ENCODE measurements at regions not wholly inside any gene's neighbourhood (a gene's known extent, or its start where the extent isn't known, plus 50 kb on each side); places are given as distances from the start of the nearest gene placed in this dataset.

GRCh38 chr1:56034222-56034621 is 545.1 kb downstream of the PLPP3 start:
- DNase-seq (ENCODE audit: low read depth) = peak; percentile 68

DNA sequence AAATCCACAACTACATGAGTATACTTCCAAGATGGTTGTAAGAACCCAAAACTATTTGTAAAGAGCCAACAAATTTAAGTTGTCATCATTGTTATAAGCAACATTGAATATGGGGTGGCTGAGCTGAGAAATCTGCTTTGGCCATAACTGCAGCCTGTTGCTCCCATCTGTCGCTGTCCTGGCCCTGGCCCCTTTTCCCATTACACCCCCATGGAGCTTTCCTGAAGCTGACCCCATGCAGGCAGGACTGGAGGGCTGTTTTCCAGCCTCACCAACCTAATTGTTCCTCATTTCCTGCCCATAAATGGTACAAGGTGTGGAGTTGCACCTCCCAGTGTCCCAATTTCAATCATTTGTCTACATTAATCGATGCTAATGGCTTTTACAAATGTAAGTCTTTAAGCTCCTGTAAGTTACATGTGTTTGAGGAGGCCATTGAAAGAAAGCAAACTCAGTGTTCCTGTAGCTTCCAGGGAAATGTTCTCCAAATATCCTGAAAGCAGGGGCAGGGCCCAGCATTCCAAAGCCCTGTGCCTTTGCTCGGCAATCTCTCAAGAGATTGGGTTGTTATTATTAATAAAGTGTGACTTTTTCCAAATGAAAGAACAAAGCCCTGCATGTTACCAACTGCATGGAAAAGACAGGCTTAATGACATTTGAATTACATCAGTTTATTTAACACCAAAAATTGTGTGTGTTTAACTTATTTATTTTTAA is 545.9 kb downstream of the PLPP3 start:
- DNase-seq (ENCODE audit: low read depth) = no peak

GRCh38 chr1:56032096-56032676 is 547.2 kb downstream of the PLPP3 start:
- no peak for DNase-seq (ENCODE audit: low read depth)

DNA sequence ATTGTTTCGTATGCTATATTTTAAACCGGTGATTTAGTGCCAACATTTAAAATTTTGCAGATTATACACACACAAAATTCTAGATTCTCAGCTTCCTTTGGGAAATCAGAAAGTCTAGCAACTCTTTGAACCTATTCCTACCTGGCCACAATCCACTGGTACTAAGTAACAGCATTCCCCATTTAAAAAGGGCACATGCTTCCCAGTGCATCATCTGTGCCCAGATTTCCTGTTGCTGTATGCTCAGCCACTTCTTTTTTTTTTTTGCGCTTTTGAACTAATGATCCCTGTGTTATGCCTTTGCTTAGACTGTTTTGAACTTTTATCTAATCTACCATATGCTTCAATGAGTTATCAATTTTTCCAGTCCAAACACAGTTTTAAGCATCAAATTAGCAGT is 548.4 kb downstream of the PLPP3 start:
- no peak for DNase-seq (ENCODE audit: low read depth)

DNA sequence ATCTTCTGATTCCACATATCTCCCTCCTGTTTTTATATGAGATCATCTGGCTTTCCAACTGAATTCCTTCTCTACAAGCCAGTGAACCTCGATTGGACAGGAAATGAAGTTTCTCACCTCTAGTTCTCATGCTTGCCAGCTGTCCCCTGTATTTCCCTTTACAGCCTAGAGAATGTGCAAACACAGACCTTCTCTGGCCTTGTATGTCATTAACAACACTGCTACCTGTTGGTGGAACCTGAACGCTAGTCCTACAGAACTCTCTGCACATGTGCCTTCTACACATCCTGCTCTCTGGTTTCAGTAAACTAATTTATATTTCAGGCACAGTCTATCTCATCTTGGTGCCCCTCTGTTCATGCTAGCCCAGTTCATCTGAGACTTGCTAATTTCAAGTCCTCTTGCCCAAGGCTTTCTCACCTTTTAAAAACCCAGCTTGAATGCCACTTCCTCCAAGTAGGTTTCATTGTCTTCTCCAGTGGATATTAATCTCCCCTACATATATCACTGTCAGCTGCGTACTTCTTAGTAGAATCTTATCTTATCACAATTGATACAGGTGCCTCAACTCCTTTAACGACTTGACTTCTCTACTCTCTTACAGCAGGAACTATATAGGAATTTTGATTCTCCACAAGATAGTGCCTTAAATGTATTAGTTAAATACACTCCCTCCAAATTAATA is 549.9 kb downstream of the PLPP3 start:
- no peak for DNase-seq (ENCODE audit: low read depth)

- no peak for DNase-seq (ENCODE audit: low read depth)
These were observed 550.5 kb downstream of the PLPP3 start for GRCh38 chr1:56028911-56029310.

DNA sequence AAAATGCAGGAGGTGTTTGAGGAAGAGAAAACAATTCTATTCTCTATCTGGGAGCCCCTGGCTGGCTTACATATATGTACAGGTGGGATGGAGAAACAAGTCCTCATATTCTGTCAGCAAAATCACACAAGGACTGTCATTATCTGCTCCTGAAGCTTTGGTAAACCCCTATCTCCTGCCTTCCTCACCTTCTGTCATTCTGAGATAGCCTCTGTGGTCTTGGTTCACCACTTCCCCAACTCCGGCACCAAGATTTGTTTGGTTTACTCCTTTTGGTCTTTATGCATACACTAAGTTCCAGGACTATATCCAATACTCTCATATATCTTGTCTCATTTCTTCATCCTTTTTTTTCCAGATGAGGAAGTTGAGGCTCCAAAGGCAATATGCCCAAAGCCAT is 551.1 kb downstream of the PLPP3 start:
- no peak for DNase-seq (ENCODE audit: low read depth)

DNA sequence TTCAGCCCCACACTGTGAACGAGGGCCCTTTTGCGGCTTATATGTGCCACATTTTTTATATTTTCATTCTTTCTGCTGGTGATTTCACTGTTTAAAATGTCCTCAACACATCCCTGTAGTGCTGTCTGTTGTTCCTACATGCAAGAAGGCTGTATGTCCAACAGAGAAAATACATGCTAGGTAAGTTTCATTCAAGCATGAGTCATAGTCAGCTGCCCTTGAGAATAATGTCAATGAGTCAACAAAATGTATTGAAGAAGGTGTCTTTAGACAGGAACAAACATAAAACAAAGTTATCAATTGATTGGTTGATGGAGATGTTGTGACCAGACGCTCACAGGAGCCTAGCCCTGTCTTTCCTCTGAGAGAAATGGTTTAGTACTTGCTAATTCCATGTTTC is 553.4 kb downstream of the PLPP3 start:
- no peak for DNase-seq (ENCODE audit: low read depth)

DNA sequence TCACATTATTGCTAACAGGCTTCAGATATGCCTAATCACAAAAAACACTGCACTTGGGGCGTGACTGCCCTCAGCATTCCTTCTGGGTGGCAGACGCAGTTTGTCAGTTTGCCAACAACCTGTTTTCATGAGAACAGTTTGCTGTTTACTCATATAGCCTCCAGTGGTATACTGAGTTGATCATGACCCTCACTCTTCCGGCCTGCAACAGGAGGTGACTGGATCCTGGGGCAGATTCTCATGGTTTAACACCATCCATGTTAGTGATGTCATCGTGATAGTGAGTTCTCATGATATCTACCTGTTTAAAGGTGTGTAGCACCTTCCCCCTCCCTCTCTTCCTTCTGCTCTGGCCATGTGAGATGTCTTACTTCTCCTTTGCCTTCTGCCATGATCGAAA is 555.2 kb downstream of the PLPP3 start:
- DNase-seq (ENCODE audit: low read depth) = no peak

GRCh38 chr1:56019922-56020321 is 559.4 kb downstream of the PLPP3 start:
- no peak for DNase-seq (ENCODE audit: low read depth)

DNA sequence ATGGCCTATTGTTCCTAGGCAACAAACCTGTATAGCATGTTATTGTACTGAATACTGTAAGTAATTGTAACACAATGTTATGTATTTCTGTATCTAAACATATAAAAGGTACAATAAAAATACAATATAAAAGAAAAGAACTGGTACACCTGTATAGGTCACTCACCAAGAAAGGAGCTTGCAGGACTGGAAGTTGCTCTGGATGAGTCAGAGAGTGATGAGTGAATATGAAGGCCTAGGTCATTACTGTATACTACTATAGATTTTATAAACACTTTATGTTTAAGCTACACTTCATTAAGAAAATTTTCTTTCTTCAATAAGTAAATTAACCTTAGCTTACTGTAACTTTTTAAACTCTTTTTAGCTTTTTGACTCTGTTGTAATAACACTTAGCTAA is 559.9 kb downstream of the PLPP3 start:
- DNase-seq (ENCODE audit: low read depth) = no peak

GRCh38 chr1:56017336-56017735 is 562.0 kb downstream of the PLPP3 start:
- DNase-seq (ENCODE audit: low read depth) = no peak

- DNase-seq (ENCODE audit: low read depth) = no peak
These were observed 575.5 kb downstream of the PLPP3 start for GRCh38 chr1:56003846-56004245.

- no peak for DNase-seq (ENCODE audit: low read depth)
These were observed 577.1 kb downstream of the PLPP3 start for GRCh38 chr1:56002231-56002630.

DNA sequence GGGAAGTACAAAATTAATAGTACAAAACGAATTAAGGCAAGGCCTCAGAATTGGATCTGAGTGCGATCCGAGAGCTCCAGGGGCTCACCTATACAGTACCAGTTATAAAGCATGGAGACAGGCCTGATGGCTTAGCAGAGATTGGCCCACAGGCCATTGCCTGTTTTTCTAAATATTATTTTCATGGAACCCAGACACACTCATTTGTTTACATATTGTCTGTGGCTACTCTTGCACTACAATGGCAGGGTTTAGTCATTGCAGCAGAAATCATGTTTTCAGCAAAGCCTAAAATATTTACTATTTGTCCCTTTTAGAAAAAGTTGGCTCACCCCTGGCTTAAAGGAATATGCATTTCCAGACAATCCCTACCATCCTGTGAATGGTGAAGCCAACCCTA is 578.9 kb downstream of the PLPP3 start:
- DNase-seq (ENCODE audit: low read depth) = no peak

DNA sequence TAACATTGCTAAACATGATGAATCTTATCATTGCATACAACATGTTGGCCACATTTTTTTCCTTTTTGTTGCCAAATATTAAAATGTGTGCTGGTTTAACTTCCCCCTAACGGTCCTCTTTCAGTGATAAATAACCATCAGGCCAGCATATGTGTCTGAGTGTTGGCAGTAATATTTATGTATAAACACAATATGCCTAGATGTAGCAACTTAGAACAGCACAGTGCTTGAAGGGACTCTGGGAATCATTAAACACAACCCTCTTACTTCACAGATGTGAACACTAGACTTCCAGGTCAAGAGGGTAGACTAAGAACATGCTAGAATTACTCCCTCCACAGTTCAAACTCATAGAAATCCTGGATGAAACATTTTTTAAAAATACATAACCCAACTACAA is 581.8 kb downstream of the PLPP3 start:
- DNase-seq (ENCODE audit: low read depth) = no peak

DNA sequence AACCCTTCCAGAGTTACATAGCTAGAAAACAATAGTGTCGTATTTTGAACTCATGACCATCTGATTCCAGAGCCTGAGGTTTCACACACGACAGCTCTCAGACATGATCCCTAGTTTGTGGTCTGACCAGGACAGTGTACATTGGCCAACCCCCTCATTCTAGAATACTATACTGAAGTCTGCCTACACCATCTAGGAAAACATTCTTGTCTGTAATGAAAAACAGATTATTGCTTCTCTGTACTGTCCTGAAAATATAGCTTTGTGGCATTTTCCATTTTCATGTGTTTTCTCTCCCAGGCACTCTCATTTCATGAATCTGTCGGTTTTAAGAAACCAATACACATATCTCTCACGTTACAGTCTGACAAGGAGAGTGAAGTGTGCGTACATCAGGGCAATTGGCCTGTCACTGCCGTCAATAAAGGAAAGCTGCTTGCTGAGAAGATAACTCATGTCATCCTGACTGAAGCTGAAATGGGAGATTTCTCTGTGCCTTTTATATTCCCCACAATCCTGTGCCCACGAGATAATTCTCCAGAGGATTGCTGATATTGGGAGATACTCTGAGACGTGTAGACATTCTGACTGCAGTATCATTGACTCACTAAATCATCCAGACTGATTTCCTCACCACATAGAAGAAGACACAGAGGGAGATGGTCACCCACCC is 585.6 kb downstream of the PLPP3 start:
- DNase-seq (ENCODE audit: low read depth) = peak; percentile 11

- no peak for DNase-seq (ENCODE audit: low read depth)
These were observed 589.4 kb downstream of the PLPP3 start for GRCh38 chr1:55990007-55990406.

DNA sequence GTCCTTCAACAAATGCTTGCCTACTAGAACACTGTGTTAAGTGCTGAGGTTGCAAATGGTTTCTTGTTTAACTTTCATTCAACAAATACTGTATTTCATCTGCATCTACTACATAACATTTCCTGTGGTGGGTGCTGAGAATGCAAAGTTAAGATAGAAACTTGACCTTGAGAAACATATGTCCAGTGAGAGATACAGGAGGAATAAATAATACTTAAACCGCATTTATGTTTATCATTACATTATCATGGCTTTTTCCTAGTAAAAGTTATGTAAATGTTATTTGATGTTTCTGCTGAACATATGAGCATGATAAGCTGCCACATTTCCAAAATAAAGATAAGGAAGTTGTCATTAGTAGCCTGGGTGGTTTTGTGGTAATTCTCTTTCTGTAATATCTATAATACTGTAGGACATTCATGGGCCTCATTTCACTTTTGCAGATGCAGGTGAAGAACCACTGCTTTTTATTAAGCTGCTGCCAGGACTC is 590.4 kb downstream of the PLPP3 start:
- DNase-seq (ENCODE audit: low read depth) = no peak

GRCh38 chr1:55987491-55988249 is 591.7 kb downstream of the PLPP3 start:
- no peak for DNase-seq (ENCODE audit: low read depth)

DNA sequence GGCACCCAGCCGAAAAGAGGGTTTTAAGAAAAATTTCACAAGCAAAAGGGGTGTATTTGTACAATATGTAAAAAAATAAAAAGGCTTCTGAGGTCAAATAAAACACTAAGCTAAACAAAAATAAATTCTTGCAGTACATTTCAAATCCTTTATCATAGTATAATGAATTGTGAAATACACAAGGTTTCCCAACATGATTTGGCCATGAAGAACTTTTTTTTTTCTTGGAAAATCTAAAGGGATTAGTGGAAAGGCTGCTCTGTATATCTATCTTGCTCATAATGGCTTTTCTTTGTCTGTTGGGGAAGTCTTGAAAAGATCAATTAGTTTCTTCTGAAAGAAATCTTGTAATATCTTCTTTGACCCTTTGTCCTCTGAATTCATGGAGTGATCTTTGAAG is 593.4 kb downstream of the PLPP3 start:
- DNase-seq (ENCODE audit: low read depth) = no peak

GRCh38 chr1:55981010-55981650 is 598.2 kb downstream of the PLPP3 start:
- peak; percentile 44 for DNase-seq (ENCODE audit: low read depth)

All from EH (cell line).